Inflammatory macrophage (primary cell): ENCODE measurements at regions not wholly inside any gene's neighbourhood (a gene's known extent, or its start where the extent isn't known, plus 50 kb on each side); places are given as distances from the start of the nearest gene placed in this dataset.
"Not testable (repeated sequence)": the region's sequence is repeated elsewhere in the genome, so short reads cannot be mapped to it uniquely, and the experiment has no call there.

Source experiments
- DNase-seq, 2 donors: peaks; one replicate each; pipeline ENCODE4 v3.0.0-alpha.2; 2020 to 2022

DNA sequence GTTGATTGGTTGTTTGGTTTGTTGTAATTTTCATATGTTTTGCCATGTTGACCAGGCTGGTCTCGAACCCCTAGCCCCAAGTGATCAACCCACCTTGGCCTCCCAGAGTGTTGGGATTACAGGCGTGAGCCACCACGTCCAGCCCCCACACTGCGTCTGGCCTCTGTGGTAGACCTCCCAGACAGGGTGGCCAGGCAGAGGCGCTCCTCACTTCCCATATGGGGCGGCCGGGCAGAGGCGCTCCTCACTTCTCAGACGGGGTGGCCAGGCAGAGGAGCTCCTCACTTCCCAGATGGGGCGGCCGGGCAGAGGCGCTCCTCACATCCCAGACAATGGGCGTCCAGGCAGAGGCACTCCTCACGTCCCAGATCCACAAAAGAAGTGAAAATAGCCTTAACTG is 242.6 kb downstream of the FOXD4L6 start:
- DNase-seq, result not testable (repeated sequence)

- not testable (repeated sequence) for DNase-seq
Measured at GRCh38 chr9:40884902-40885490, 243.5 kb downstream of the FOXD4L6 start.

DNA sequence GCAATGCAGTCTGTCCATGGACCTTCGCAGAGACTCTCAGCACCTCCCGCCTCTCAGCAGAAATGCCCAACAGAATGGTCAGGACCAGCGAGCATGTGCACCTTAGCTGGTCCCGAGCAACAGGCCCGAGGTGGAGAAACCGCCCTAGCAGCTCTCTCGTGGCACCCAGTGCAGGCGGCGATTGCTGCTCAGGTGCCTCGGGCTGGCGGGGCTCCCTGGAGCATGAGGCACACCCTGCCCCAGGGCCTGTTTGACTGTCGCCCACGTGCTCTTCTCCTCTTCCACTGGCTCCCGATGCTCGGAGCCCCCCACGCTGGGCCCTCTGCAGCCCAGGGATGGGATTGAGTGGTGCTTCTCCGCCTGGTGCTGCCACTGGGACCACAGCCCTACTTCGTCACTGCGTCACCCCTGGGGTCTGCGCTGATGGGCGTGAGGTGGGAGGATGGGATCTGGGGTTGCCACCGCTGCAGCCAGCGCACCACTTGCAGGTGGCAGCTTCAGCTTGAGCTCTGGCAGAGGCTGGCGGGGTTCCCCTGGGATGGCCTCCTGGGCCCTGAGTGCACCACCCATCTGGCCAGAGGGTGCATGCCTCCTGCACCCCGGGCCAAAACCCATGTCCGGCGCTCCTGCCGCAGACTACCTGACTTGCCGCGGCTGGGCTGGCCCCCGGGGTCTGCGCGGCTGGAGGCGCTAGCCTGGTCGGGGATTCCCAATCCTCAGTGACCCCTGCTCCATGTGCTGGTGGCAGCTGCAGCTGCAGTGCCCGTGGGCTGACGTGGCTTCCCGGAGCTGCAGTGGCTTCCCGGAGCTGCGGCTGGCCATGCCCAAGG is 244.2 kb downstream of the FOXD4L6 start:
- DNase-seq, result no peak

- DNase-seq, result not testable (repeated sequence)
Measured at GRCh38 chr9:40883423-40884071, 244.9 kb downstream of the FOXD4L6 start.

DNA sequence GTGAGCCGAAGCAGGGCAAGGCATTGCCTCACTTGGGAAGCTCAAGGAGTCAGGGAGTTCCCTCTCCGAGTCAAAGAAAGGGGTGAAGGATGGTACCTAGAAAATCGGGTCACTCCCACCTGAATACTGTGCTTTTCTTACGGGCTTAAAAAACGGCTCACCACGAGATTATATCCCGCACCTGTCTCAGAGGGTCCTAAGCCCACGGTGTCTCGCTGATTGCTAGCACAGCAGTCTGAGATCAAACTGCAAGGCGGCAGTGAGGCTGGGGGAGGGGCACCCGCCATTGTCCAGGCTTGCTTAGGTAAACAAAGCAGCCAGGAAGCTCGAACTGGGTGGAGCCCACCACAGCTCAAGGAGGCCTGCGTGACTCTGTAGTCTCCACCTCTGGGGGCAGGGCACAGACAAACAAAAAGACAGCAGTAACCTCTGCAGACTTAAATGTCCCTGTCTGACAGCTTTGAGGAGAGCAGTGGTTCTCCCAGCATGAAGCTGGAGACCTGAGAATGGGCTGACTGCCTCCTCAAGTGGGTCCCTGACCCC is 254.7 kb downstream of the FOXD4L6 start:
- DNase-seq, result not testable (repeated sequence)

GRCh38 chr9:40868437-40868836 is 260.0 kb downstream of the FOXD4L6 start:
- not testable (repeated sequence) for DNase-seq
